HCT116 (cell line): ENCODE measurements at regions not wholly inside any gene's neighbourhood (a gene's known extent, or its start where the extent isn't known, plus 50 kb on each side); places are given as distances from the start of the nearest gene placed in this dataset.

ENCODE experiments used
- ATAC-seq: fragments of 200-7000 bp; cut with Tn5 transposase; 2 replicates; pipeline ENCODE4 v1.9.1; 2020; ENCODE audit warnings: mild to moderate bottlenecking, moderate library complexity
- BruUV-seq: library from RNA; stranded (reverse); fragments of 400-500 nt; replicated peaks from 2 replicates; lab custom pipeline; 2021; lab: Mats Ljungman, UMichigan
- CTCF ChIA-PET: fragments of 300-600 bp; sonication (Branson Sonifier 250); formaldehyde crosslinking; loops from one replicate; lab custom pipeline; 2021; ENCODE audit warnings: antibody characterized with exemption; lab: Charles Lee
- POLR2A ChIA-PET: fragments of 300-600, 350-600 bp; sonication (Branson Sonifier 250); formaldehyde crosslinking; loops from one replicate; lab custom pipeline; 2021; ENCODE audit warnings: antibody characterized with exemption; lab: Charles Lee
- RAD21 ChIA-PET, 2 experiments: fragments of 300-600 bp; sonication (Branson Sonifier 250); formaldehyde crosslinking; loops; one replicate each; lab custom pipeline; 2023; ENCODE audit warnings: low total read pairs in 2 of 2; ENCODE audit not compliant: uncharacterized antibody in 2 of 2, unreplicated experiment in 2 of 2, low non-redundant PET in 1 of 2; lab: Charles Lee
- DNase-seq: peaks from one replicate; pipeline ENCODE4 v3.0.0-alpha.2; 2010; ENCODE audit warnings: low read depth, low spot score
- H2AFZ ChIP-seq: fragments of 200-600 bp; shearing (Covaris generic), sonication (generic); 2 replicates; pipeline ENCODE4 v1.6.1; 2017; ENCODE audit warnings: low read depth, mixed run types, mixed read lengths, antibody characterized with exemption, low read length; ENCODE audit not compliant: poor library complexity, severe bottlenecking
- H3K27ac ChIP-seq: 2 replicates; pipeline ENCODE4 v1.5.1; 2012; ENCODE audit warnings: low read depth, low read length
- H3K27me3 ChIP-seq: fragments of 200-600 bp; sonication (generic); 2 replicates; pipeline ENCODE4 v1.6.1; 2016; ENCODE audit warnings: mixed run types, low read length, mixed read lengths; ENCODE audit not compliant: insufficient read depth
- H3K36me3 ChIP-seq, 2 experiments: fragments of 200-500 bp in 1 of 2; fragments of 200-600 bp in 1 of 2; sonication (Bioruptor generic) in 1 of 2; sonication (generic) in 1 of 2; 2 replicates each; pipeline versions ENCODE4 v1.5.1 to v1.6.1; 2014 to 2016; ENCODE audit warnings: low read length in 2 of 2, inconsistent platforms in 1 of 2, mixed read lengths in 1 of 2, mixed run types in 1 of 2; ENCODE audit not compliant: insufficient read depth in 2 of 2, control insufficient read depth in 1 of 2
- H3K4me1 ChIP-seq, 2 experiments: fragments of 200-600 bp in 1 of 2; sonication (generic) in 1 of 2; 2 replicates each; pipeline versions ENCODE4 v1.5.1 to v1.6.1; 2012 to 2017; ENCODE audit warnings: low read length in 2 of 2, inconsistent platforms in 1 of 2, mild to moderate bottlenecking in 1 of 2, mixed read lengths in 1 of 2, mixed run types in 1 of 2, moderate library complexity in 1 of 2; ENCODE audit not compliant: insufficient read depth in 2 of 2, control insufficient read depth in 1 of 2
- H3K4me2 ChIP-seq: fragments of 200-600 bp; sonication (generic); 2 replicates; pipeline ENCODE4 v1.6.1; 2017; ENCODE audit warnings: mixed run types, low read length, mixed read lengths
- H3K4me3 ChIP-seq, 2 experiments: fragments of 200-600 bp in 1 of 2; sonication (generic) in 1 of 2; replicated peaks in 1 of 2; 2 replicates each; pipeline ENCODE4 v1.5.1; 2011 to 2016; ENCODE audit warnings: low read length in 2 of 2, control low read depth in 1 of 2, low read depth in 1 of 2, mild to moderate bottlenecking in 1 of 2, mixed read lengths in 1 of 2, mixed run types in 1 of 2
- H3K79me2 ChIP-seq: fragments of 200-600 bp; sonication (generic); 2 replicates; pipeline ENCODE4 v1.6.1; 2017; ENCODE audit warnings: mild to moderate bottlenecking, mixed run types, low read length, moderate library complexity, mixed read lengths; ENCODE audit not compliant: insufficient read depth
- H3K9ac ChIP-seq: fragments of 200-600 bp; sonication (generic); 2 replicates; pipeline ENCODE4 v1.6.1; 2016; ENCODE audit warnings: low read length, mixed read lengths
- H3K9me2 ChIP-seq: fragments of 200-600 bp; sonication (generic), shearing (Covaris generic); 2 replicates; pipeline ENCODE4 v1.6.1; 2017; ENCODE audit warnings: mixed run types, mild to moderate bottlenecking, moderate library complexity; ENCODE audit not compliant: insufficient read depth
- H3K9me3 ChIP-seq, 2 experiments: fragments of 200-500 bp in 1 of 2; fragments of 200-600 bp in 1 of 2; sonication (Bioruptor generic) in 1 of 2; sonication (generic) in 1 of 2; 2 replicates each; pipeline ENCODE4 v1.6.1; 2014 to 2017; ENCODE audit warnings: low read length in 2 of 2, mixed read lengths in 2 of 2, inconsistent platforms in 1 of 2, low read depth in 1 of 2, mild to moderate bottlenecking in 1 of 2, mixed run types in 1 of 2, moderate library complexity in 1 of 2; ENCODE audit not compliant: control insufficient read depth in 1 of 2, insufficient read depth in 1 of 2
- H4K20me1 ChIP-seq: fragments of 200-600 bp; sonication (generic), shearing (Covaris generic); 2 replicates; pipeline ENCODE4 v1.6.1; 2017; ENCODE audit warnings: mixed run types, mild to moderate bottlenecking, moderate library complexity; ENCODE audit not compliant: insufficient read depth
- CEBPB ChIP-seq: IDR thresholded peaks from 2 replicates; pipeline ENCODE4 v1.6.1; 2012; ENCODE audit warnings: low read depth
- EGR1 ChIP-seq: IDR thresholded peaks from 2 replicates; pipeline ENCODE4 v1.6.1; 2012; ENCODE audit warnings: low read depth
- EZH2 ChIP-seq: fragments of 200-600 bp; sonication (generic); IDR thresholded peaks from 2 replicates; pipeline ENCODE4 v1.6.1; 2017; ENCODE audit warnings: antibody characterized with exemption, mixed run types
- FOSL1 ChIP-seq: IDR thresholded peaks from 2 replicates; pipeline ENCODE4 v1.6.1; 2012; ENCODE audit warnings: low read depth
- POLR2A ChIP-seq: IDR thresholded peaks from 2 replicates; pipeline ENCODE4 v1.7.0; 2011; ENCODE audit warnings: borderline replicate concordance; ENCODE audit not compliant: insufficient read depth, insufficient read length; ENCODE audit errors: extremely low read depth
- POLR2AphosphoS5 ChIP-seq: IDR thresholded peaks from 2 replicates; pipeline ENCODE4 v1.6.1; 2011; ENCODE audit warnings: mild to moderate bottlenecking, low read depth, low read length, moderate library complexity
- SIN3A ChIP-seq: IDR thresholded peaks from 2 replicates; pipeline ENCODE4 v1.6.1; 2012; ENCODE audit warnings: low read depth
- SP1 ChIP-seq: IDR thresholded peaks from 2 replicates; pipeline ENCODE4 v1.6.1; 2012; ENCODE audit warnings: low read depth
- TCF7L2 ChIP-seq: IDR thresholded peaks from 2 replicates; pipeline ENCODE4 v1.7.0; 2011; ENCODE audit warnings: borderline replicate concordance, inconsistent platforms; ENCODE audit not compliant: insufficient read depth, insufficient read length; ENCODE audit errors: extremely low read depth
- YY1 ChIP-seq: IDR thresholded peaks from 2 replicates; pipeline ENCODE4 v1.6.1; 2011; ENCODE audit warnings: low read length, low read depth, moderate library complexity, mild to moderate bottlenecking; ENCODE audit not compliant: insufficient replicate concordance; ENCODE audit errors: extremely low read depth
- ZFX ChIP-seq: fragments of 450-650 bp; IDR thresholded peaks from 2 replicates; pipeline ENCODE4 v1.6.1; 2017
- intact Hi-C: fragments of 100-400 bp; cut with micrococcal nuclease; formaldehyde crosslinking; loops from 2 replicates; pipeline ENCODE4 v1.10.0; 2022
- TF ChIP-seq, protein P1 (sequence below): IDR thresholded peaks from 2 replicates; pipeline ENCODE4 v1.6.1; 2012
- TF ChIP-seq, protein P2 (sequence below): IDR thresholded peaks from 2 replicates; pipeline ENCODE4 v1.6.1; 2012
- TF ChIP-seq, protein P3 (sequence below): IDR thresholded peaks from 2 replicates; pipeline ENCODE4 v1.6.1; 2011; ENCODE audit warnings: mild to moderate bottlenecking, low read length, moderate library complexity; ENCODE audit not compliant: insufficient replicate concordance; ENCODE audit errors: extremely low read depth
- TF ChIP-seq, protein P4 (sequence below), 3 experiments: fragments of 200-600 bp in 1 of 3; sonication (generic) in 1 of 3; IDR thresholded peaks in 2 of 3; conservative IDR thresholded peaks in 1 of 3; 2 replicates each; pipeline ENCODE4 v1.5.1; 2012 to 2017; ENCODE audit warnings: low read depth in 2 of 3, low read length in 2 of 3, antibody characterized with exemption in 1 of 3, borderline replicate concordance in 1 of 3, control low read depth in 1 of 3, mild to moderate bottlenecking in 1 of 3, mixed read lengths in 1 of 3, mixed run types in 1 of 3, moderate library complexity in 1 of 3; ENCODE audit not compliant: insufficient read depth in 1 of 3

DNA sequence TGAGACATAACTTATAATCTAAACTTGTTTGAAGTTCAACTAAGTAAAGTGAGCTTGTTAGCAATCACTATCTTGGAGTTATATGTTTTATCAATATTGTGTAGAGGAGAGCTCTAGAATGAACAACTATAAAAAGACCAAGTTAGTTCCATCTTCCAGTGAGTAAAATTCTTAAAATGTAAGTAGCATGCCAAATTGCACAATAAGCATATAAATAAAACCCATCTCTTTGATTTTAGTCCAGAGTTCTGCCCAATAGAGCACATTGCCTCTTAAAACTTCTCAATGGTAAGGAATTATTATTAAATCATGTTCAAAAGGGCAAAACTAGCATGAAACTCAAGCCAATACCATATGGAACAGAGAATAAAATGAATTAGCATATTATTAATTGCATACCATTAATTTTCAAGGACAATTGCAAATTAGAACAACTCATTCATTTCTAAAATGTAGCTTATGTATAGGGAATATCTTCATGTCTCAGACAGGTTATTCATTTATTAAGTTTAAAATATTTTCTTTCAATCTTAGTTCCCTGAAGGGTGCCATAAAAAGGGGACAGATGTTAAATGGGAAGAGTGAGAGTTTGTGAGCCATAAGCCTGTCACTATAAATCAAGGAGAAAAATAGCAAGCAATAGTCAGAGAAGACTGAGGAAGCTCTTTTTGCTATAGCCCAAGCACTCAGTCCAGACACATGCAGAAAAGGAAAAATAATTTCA is 507.6 kb downstream of the CENPC start:
- no peak for DNase-seq
- ChIA-PET RAD21 (no interaction called here), POLR2A (no interaction called here), CTCF (no interaction called here)
- H4K20me1 ChIP-seq = no peaks in the 10 kb centered on the region
- H3K9ac ChIP-seq = no peak overlapping the region
- no peak overlapping the region for H3K4me3 ChIP-seq
- no peaks in the 10 kb centered on the region for H3K27me3 ChIP-seq
- TF ChIP-seq, protein P1, sequence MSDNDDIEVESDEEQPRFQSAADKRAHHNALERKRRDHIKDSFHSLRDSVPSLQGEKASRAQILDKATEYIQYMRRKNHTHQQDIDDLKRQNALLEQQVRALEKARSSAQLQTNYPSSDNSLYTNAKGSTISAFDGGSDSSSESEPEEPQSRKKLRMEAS = no peak
- TF ChIP-seq CEBPB = no peak
- TF ChIP-seq SIN3A = no peak
- TF ChIP-seq EGR1 = no peak
- no peak for TF ChIP-seq EZH2
- no peak for TF ChIP-seq SP1
- TF ChIP-seq, protein P2, sequence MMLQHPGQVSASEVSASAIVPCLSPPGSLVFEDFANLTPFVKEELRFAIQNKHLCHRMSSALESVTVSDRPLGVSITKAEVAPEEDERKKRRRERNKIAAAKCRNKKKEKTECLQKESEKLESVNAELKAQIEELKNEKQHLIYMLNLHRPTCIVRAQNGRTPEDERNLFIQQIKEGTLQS = no peak
- TF ChIP-seq POLR2A = no peak
- no peak for TF ChIP-seq TCF7L2
- TF ChIP-seq, protein P3, sequence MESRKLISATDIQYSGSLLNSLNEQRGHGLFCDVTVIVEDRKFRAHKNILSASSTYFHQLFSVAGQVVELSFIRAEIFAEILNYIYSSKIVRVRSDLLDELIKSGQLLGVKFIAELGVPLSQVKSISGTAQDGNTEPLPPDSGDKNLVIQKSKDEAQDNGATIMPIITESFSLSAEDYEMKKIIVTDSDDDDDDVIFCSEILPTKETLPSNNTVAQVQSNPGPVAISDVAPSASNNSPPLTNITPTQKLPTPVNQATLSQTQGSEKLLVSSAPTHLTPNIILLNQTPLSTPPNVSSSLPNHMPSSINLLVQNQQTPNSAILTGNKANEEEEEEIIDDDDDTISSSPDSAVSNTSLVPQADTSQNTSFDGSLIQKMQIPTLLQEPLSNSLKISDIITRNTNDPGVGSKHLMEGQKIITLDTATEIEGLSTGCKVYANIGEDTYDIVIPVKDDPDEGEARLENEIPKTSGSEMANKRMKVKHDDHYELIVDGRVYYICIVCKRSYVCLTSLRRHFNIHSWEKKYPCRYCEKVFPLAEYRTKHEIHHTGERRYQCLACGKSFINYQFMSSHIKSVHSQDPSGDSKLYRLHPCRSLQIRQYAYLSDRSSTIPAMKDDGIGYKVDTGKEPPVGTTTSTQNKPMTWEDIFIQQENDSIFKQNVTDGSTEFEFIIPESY = no peak
- no peak for TF ChIP-seq YY1
- TF ChIP-seq, protein P4, sequence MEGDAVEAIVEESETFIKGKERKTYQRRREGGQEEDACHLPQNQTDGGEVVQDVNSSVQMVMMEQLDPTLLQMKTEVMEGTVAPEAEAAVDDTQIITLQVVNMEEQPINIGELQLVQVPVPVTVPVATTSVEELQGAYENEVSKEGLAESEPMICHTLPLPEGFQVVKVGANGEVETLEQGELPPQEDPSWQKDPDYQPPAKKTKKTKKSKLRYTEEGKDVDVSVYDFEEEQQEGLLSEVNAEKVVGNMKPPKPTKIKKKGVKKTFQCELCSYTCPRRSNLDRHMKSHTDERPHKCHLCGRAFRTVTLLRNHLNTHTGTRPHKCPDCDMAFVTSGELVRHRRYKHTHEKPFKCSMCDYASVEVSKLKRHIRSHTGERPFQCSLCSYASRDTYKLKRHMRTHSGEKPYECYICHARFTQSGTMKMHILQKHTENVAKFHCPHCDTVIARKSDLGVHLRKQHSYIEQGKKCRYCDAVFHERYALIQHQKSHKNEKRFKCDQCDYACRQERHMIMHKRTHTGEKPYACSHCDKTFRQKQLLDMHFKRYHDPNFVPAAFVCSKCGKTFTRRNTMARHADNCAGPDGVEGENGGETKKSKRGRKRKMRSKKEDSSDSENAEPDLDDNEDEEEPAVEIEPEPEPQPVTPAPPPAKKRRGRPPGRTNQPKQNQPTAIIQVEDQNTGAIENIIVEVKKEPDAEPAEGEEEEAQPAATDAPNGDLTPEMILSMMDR (IDR thresholded peaks at IDR 0.05 in 2 of 3, conservative IDR thresholded peaks at IDR 0.05 in 1 of 3; ENCODE audit: borderline replicate concordance in 1 of 3, insufficient read depth in 1 of 3, low read depth in 2 of 3, low read length in 2 of 3) = no peak
- no peak for TF ChIP-seq POLR2AphosphoS5
- TF ChIP-seq ZFX = no peak
- no peak for TF ChIP-seq FOSL1
- H3K36me3 ChIP-seq = no peaks in the 10 kb centered on the region
- no peaks in the 10 kb centered on the region for H3K4me1 ChIP-seq
- intact Hi-C loops = no loop called here
- no TSS peak for BruUV-seq
- no peak for ATAC-seq
- H3K9me3 ChIP-seq = peaks cover 5 to 12% of the 10 kb centered on the region in 2 experiments; a peak in 3 of 4 replicates
- H3K9me2 ChIP-seq = no peaks in the 10 kb centered on the region
- no peak overlapping the region for H3K27ac ChIP-seq
- no peaks in the 10 kb centered on the region for H3K79me2 ChIP-seq
- no peak overlapping the region for H3K4me2 ChIP-seq
- no peak overlapping the region for H2AFZ ChIP-seq
